ENCODE measurements at regions not wholly inside any gene's neighbourhood (a gene's known extent, or its start where the extent isn't known, plus 50 kb on each side); places are given as distances from the start of the nearest gene placed in this dataset.

- TF ChIP-seq CTCF (IDR thresholded peaks at IDR 0.05) (no peak), POLR2A (IDR thresholded peaks at IDR 0.05) (no peak)
These were observed 438.5 kb upstream of the INTU start for GRCh38 chr4:127194281-127194680.

Data from lower leg skin (tissue), 3 donors.